ENCODE measurements at regions not wholly inside any gene's neighbourhood (a gene's known extent, or its start where the extent isn't known, plus 50 kb on each side); places are given as distances from the start of the nearest gene placed in this dataset.

DNA sequence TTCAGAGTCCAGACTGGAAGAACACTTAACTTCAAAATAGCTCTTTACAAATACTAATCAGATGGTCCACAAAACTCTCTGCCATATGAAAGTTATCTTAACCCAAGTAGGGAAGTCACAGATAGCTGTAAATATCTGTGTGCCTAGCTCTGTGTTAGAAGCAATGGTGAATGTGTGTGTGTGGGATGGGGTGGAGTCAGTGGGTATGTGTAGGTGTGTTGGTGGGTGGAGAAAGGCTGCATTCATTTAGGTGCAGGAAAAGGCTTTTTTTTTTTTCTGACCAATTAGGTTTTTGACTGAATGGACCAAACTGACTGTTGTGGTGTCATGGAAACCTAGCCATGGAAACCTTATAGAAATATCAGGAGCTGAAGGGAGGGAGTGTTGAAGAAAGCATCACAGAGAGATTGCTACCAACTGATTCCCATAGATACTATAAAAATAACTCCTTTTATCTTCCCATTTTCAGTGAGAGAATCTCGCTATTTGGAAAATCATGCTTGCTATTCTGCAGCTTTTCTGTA lies 156.2 kb upstream of the NR3C1 start:
- no peak for TF ChIP-seq EZH2phosphoT487 (IDR thresholded peaks at IDR 0.05; ENCODE audit: low read length)
- TF ChIP-seq, protein P1, sequence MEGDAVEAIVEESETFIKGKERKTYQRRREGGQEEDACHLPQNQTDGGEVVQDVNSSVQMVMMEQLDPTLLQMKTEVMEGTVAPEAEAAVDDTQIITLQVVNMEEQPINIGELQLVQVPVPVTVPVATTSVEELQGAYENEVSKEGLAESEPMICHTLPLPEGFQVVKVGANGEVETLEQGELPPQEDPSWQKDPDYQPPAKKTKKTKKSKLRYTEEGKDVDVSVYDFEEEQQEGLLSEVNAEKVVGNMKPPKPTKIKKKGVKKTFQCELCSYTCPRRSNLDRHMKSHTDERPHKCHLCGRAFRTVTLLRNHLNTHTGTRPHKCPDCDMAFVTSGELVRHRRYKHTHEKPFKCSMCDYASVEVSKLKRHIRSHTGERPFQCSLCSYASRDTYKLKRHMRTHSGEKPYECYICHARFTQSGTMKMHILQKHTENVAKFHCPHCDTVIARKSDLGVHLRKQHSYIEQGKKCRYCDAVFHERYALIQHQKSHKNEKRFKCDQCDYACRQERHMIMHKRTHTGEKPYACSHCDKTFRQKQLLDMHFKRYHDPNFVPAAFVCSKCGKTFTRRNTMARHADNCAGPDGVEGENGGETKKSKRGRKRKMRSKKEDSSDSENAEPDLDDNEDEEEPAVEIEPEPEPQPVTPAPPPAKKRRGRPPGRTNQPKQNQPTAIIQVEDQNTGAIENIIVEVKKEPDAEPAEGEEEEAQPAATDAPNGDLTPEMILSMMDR (IDR thresholded peaks at IDR 0.05; ENCODE audit: low read length), result no peak

Data from MM.1S (cell line).